Stimulated activated CD4-positive, alpha-beta T cell treated with anti-CD3 and anti-CD28 coated beads, Interleukin-2, amount 100 ng/mL, for 4 hours (primary cell): ENCODE measurements at regions not wholly inside any gene's neighbourhood (a gene's known extent, or its start where the extent isn't known, plus 50 kb on each side); places are given as distances from the start of the nearest gene placed in this dataset.
A peak's percentile ranks its signal among the peaks of the same experiment; 100 is the strongest.

Source experiments
- DNase-seq: peaks from one replicate; pipeline ENCODE4 v3.0.0-alpha.2; 2020; ENCODE audit warnings: low read depth

- no peak for DNase-seq
Observed at GRCh38 chr13:44184740-44185139, 188.9 kb upstream of the SERP2 start.

GRCh38 chr13:44188257-44188656 lies 185.4 kb upstream of the SERP2 start:
- no peak for DNase-seq

GRCh38 chr13:44189085-44189484 lies 184.5 kb upstream of the SERP2 start:
- no peak for DNase-seq

DNA sequence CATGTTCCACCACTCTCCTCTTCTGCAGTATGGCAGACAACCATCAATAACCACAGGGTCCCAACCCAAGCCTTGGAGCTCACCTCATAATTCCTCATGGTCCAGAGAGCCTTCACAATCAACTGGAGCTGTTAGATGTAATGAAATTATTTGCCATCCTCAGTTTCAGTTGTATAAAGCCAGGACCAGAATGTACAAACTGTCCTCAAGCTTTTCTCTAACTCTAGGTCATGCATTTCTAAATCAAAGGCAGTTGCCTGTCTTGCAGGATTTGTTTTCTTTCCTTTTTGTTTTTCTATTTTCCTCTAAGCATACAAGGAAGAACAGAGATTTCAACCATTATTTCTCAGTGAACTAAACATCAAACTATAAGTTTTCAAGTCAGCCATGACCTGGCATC lies 182.5 kb upstream of the SERP2 start:
- DNase-seq: no peak

DNA sequence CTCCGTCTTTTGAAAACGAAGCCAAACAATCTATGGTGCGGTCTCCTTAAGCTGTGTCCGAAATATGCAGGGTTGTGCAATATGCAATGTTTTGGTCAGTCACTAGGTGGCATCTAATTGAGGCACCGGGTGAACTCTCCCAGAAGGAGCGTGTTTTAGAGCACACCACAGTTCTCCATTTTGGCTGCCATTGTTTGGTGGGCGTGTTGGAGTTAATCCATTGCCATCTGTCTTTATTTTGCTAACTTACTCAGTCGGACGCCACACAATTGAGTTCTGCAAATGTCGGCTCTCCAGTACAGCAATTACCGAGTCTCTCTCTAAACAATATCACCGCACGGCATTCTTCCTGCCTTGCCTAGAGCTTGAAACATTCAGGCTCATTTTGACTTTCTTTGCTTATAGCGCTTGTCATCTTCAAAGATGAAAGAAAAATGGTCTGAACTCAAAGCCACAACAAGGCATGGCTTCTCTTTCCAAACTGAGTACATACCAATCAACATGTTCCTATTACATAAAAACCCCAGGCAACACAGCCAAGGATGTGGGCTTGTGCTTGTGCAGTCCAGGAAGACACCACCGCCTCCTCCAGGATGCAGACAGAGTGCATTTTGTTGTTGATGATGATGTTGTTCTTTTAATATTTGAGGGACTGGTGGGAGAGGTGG lies 182.0 kb upstream of the SERP2 start:
- DNase-seq: peak; percentile 29

- DNase-seq: no peak
Observed at GRCh38 chr13:44193731-44194130, 179.9 kb upstream of the SERP2 start.

DNA sequence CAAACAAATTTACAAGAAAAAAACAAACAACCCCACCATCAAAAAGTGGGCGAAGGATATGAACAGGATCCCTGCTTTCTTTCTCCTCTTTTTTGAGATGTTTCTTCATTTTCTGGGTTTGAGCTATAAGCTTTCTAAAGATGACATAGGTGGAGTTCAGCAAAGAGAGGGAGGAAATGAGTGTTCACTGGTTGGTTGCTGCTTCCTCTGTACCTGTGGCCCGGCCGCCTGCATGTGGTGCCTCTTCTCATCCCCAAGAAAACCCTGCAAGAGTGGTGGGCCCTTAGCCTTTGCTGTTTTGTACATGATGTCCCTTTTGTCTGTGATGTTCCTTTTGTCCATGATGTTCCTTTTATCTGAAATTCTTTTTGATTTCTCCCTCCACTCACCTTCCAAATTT lies 178.4 kb upstream of the SERP2 start:
- no peak for DNase-seq

GRCh38 chr13:44196196-44196751 lies 177.3 kb upstream of the SERP2 start:
- DNase-seq: no peak

DNA sequence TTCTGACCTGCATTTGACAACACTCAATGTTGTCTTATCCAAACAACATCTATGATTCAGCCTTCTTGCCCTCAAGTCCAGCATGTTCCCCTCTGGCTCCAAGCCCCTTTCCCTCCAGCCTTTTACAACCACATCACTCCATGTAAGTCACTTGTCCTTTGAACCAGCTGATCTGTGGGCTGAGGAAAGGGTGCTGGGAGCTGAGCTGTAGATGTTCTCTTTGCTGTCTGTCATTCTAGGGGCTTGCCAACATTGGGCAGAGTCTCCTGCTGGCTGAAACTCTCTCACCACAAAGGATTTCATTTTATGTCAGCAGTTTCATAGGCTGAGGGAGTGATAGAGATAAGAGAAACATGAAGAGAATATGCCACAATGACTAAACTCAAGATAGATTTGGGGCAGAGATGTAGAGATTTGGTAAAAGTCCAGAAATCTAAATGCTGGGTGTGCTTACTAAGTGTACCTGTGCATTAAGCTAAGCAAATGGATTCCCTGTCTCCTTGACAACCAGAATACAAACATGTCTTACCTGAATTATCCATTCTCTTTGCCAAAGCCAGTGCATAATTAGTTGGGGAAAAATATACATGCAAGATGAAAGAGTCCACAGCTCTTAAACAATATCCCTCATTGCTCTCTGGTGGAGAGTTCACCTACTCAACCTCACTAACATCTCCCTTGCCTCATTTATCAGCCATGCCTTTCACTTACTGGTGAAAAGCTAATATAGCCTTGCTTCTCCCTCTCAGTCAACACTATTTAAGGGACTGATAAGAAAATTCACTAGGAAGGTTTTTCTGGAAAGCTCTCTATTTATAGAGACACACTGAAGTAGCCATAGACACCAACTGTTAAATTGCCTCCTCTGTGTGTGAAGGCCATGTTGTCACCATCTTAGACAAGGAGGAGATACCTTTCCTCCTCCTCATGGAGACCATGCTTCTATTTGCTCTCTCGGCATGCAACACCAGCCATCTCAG lies 175.5 kb upstream of the SERP2 start:
- no peak for DNase-seq

GRCh38 chr13:44198826-44199225 lies 174.8 kb upstream of the SERP2 start:
- no peak for DNase-seq

- DNase-seq: no peak
Observed at GRCh38 chr13:44199627-44200207, 173.9 kb upstream of the SERP2 start.

GRCh38 chr13:44206434-44206833 lies 167.2 kb upstream of the SERP2 start:
- DNase-seq: no peak

DNA sequence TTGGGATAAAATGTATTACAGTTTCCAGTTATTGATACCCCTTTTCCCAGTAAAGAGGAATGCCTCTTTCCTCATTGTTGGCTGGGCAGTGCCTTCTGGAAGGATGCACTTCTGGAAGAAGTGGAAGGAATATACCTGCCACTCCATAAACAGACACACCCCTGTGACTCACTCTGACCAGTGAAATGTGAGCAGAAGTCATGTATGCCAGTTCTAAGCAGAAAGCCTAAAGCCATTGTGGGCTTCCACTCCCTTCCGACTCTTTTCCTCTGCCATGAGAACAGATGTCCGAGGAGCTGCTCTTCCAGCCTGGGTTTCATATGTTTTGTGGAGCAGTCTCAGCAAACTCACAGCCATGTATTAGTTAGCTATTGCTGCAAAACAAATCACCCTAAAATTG lies 166.1 kb upstream of the SERP2 start:
- DNase-seq: no peak

GRCh38 chr13:44210525-44210924 lies 163.1 kb upstream of the SERP2 start:
- DNase-seq: no peak

- no peak for DNase-seq
Observed at GRCh38 chr13:44211286-44211685, 162.3 kb upstream of the SERP2 start.

DNA sequence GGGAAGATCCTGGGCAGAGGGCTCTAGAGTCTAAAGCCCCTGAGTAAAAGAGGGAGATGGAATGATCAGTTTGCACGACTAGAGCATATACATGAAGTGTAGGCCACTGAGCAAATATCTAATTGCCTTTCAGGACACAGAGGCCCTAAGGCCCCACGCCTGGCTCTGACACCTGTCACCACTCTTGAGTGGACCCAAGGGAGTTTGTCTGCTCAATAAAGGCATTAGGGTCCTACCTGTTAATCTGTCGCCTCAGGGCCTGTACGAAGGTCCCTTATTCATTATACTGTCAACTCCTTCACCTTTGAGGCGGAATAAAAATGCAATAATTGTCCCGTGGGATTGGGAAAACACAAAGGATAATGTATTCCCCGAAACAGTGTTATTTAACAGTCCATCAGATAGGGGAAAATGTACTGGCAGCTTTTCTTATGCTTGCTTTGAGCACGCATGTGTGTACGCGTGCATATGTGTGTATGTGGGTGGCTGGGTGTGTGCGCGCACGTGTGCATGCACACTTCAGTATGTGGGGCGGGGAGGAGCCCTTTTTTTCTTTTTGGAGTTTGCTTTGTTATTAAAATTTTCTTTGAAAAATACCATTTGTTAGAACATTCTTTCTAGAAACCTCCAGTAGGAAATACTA lies 161.8 kb upstream of the SERP2 start:
- DNase-seq: no peak

GRCh38 chr13:44212633-44213396 lies 160.8 kb upstream of the SERP2 start:
- DNase-seq: no peak

DNA sequence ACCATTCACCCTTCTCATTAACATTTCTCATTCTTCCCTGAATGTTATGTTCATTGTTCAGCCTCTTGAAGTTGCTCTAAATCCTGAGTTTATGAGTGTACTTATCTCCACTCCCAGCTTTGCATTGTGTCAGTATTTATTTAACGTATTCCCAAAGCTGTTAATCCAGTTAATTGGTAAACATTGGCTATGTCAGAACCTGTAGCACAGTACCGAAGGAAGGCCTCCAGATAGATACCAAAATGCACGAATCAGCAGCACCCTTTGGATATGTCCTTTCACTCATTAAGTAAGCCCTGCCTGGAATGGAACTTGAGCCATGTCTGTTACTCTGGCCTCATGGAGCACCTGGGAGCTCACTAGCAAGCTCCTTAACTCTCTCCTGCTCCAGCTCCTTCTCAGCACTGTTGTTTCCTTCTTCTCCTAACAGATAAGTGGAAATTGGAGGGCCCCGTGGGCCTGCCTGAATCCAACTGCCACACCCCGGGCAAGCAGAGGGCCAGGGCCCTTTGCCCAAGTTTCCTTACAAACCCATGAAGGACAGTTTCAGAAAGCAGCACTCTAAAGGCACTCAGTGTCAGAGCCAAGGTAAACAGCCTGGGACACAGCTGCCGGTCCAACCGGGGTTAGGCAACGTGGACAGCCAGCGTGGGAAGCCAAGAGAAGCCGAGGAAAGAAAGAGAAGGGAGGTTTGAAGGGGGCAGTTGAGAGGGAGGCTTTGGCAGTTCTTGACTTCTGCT lies 155.0 kb upstream of the SERP2 start:
- DNase-seq: no peak

- no peak for DNase-seq
Observed at GRCh38 chr13:44219577-44220548, 153.8 kb upstream of the SERP2 start.
